GM18867 (cell line): ENCODE measurements at regions not wholly inside any gene's neighbourhood (a gene's known extent, or its start where the extent isn't known, plus 50 kb on each side); places are given as distances from the start of the nearest gene placed in this dataset.

Experiments
- ATAC-seq: cut with Tn5 transposase; IDR thresholded peaks from one replicate; pipeline ENCODE4 v1.9.1; 2021; ENCODE audit warnings: mild to moderate bottlenecking, moderate library complexity; ENCODE audit not compliant: unreplicated experiment

GRCh38 chr5:41670854-41671479, 160.6 kb upstream of the PLCXD3 start:
- ATAC-seq, result no peak

GRCh38 chr5:41670216-41670615, 159.8 kb upstream of the PLCXD3 start:
- no peak for ATAC-seq

DNA sequence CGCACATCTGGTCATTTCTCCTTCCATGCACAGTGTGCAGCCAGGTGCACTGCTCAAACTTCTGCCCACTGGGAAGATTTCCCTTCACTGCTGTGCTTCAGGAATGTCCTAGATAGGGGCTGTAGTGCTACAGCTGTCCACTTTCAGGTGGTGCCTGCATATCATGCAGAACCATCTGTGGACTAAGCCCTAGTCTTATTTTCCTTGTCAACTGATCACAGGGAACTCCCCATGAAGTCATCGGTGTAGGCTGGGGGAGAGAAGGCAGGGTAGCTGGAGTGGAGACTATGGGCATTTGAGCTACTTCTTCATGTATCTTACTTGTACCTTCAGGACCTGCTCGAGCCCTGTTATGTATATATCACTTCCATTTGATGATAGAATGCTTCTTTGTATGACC, 150.9 kb upstream of the PLCXD3 start:
- no peak for ATAC-seq

- no peak for ATAC-seq
These were observed 146.2 kb upstream of the PLCXD3 start for GRCh38 chr5:41656597-41656996.

- no peak for ATAC-seq
These were observed 139.7 kb upstream of the PLCXD3 start for GRCh38 chr5:41650131-41650530.

GRCh38 chr5:41649659-41650058, 139.3 kb upstream of the PLCXD3 start:
- no peak for ATAC-seq

DNA sequence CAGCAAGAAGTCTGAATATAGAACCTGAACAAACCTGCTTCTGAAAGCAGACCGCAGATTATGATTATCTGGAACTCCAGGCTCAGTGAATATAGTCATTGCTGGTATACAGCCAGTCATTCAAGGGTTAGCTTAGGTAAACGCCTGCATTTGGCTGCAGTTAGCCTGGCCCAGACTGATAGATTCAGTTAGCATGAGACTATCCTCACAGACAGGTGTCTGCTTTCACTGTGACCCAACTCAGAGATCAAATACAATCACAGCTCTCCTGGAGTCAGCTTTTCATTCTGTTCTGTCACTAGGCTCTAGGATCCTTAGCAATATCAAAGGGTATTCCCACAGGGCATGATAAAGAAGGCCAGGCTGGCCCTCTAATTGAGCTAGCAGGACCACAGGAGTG, 138.6 kb upstream of the PLCXD3 start:
- ATAC-seq, result no peak

GRCh38 chr5:41641621-41642020, 131.2 kb upstream of the PLCXD3 start:
- no peak for ATAC-seq

DNA sequence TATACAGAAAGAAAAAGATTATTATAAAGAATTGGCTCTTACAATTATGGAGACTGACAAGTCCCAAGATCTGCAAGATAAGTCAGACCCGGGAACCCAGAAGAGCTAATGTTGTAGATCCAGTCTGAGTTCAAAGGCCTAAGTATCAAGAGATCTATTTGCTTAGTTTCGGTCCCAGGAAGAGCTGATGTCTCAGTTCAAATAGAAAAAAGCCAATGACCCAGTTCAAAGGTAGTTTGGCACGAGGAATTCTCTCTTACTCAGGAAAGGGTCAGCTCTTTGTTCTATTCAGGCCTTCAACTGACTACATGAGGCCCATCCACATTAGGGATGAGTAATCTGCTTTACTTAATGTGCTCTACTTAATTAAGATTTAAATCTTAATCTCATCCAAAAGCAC, 128.3 kb upstream of the PLCXD3 start:
- no peak for ATAC-seq

DNA sequence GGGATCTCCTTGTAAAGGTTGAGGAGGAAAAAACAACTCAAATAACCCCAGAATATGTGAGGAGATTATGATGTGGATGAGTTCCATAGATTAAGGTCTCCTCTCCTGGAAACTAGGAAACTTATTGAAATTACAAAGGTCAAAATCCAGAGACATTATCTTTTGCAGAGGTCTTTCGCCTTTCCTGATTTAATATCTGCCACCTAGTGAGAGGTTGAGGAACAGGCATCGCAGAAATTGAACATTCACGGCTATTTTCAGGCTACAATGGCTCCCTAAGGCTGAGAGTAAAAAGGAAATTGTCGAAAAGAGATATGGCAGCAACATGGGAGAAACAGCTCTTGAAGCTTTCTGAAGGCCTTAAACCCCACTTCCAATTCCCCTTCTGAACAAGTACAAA, 127.5 kb upstream of the PLCXD3 start:
- no peak for ATAC-seq

DNA sequence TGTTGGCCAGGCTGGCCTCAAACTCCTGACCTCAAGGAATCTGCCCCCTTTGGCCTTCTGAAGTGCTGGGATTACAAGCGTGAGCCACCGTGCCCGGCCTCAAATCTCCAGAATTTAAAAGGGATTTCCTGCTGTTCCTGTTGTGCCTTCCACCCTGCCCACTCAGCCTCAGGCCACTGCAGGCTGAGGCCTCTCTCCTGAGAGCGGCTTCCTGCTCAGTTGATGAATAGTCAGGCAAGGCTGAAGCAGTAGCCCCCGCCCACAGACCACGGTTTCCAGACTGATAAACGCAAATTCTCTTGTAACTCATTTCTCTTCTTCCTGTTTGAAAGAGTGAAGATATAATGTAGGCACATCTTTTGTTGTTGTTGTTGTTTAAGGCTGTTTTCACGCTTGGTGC, 127.0 kb upstream of the PLCXD3 start:
- ATAC-seq, result no peak

DNA sequence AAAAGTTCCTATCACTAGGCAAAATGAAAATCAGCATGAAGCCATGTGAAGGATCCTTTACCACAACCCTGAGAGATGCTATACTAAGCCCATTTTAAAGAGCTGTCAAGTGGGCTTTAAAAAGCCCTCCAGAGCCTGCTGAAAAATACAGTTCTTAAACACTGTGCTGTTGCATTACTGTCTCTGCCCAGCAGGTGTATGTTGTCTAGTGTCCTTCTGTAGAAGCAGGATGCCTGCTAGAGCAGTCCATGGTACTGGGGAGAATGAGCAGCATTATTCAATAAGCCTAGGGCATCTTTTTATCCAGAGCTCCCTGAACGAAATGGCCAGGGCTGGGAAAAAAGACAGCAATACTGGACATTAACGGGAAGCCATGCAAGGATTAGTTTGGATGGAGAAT, 126.2 kb upstream of the PLCXD3 start:
- ATAC-seq, result peak; percentile 90

GRCh38 chr5:41629897-41630296, 119.5 kb upstream of the PLCXD3 start:
- no peak for ATAC-seq

DNA sequence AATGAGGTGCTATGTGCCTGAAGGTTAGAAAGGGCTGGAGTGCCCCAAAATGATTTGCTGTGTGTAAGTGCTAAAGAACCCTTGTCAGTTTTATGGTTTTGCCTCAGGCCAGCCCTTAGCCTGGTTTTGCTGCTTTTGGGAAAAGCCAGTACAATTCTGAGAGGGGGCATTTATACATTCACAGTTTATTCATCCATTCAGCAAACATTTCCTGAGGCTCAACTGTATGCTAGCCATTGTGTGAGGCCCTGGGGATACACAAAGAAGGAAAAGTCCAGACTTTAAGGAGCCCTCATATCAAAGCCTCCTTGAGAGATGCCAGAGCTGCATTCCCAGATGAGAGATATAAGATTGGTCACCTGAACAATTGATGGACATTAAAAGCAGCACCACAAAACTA, 115.2 kb upstream of the PLCXD3 start:
- no peak for ATAC-seq

DNA sequence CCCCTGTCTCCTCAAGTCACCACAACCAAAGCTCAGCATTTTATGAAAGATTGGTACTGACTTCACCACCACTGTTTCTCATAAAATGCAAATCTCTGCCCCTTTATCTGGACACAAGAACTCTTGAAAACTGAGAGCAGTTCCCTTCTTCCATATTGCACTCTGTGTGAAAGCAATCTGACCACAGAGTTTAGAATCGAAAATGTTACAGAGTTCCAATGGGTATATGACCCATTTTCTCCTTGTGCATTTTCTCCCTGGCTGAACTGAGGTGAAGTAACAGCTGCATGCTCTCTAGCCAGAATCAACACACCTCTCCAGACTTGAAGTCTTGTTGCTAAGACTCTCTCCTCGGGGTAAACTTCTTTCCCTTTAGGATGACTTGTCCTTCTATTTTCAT, 111.0 kb upstream of the PLCXD3 start:
- ATAC-seq, result no peak

DNA sequence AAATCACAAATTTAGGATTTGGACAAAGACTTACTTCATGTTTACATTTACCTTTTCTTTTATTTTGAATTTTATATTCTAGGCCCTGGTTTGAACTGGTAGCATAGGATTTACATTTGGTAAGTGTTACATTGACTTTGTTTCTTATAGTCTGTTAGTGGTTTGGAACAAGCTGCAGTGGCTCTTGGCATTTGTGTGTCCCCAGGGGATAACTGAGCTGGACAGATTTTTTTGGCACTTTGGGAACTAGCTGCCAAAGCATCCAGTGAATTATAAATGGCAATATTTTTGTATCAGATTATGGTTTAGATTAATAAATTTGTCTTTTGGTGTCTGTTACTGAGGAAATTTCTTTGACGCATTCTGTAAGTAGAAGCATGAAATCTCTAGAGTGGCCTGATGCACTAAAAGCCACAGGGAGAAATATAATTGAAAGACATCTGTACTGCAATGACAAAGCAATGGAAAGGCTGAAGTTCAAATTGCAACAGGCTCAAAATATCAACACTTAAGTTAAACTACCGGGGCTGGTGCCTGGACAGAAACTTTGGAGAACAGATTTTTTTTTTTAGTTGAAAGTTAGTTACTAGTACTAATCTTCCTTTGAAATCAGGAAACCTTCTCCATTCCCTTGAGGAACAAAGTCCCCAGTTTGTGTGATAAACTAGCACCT, 107.6 kb upstream of the PLCXD3 start:
- no peak for ATAC-seq

DNA sequence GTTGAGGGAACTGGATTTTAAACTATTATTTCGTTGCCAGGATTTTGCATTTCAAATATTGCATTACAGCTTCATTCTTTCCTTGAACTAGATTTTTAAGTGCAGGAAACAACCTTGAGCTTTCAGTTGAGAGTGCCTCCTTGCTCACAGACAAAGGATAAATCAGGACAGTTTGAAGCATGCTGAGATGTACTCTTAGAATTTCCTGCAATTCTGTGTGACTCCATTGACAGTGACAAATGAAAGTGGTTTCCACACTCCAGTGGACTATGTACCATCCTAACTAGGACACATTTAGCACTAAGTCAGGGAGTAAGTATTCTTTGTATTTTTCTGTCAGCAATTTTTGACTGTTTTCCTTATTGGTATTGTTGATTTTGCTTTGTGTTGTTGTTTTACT, 100.0 kb upstream of the PLCXD3 start:
- ATAC-seq, result no peak

- ATAC-seq, result no peak
These were observed 90.3 kb upstream of the PLCXD3 start for GRCh38 chr5:41600731-41601130.

- ATAC-seq, result no peak
These were observed 87.6 kb upstream of the PLCXD3 start for GRCh38 chr5:41598011-41598410.

- no peak for ATAC-seq
These were observed 77.3 kb upstream of the PLCXD3 start for GRCh38 chr5:41587668-41588067.

DNA sequence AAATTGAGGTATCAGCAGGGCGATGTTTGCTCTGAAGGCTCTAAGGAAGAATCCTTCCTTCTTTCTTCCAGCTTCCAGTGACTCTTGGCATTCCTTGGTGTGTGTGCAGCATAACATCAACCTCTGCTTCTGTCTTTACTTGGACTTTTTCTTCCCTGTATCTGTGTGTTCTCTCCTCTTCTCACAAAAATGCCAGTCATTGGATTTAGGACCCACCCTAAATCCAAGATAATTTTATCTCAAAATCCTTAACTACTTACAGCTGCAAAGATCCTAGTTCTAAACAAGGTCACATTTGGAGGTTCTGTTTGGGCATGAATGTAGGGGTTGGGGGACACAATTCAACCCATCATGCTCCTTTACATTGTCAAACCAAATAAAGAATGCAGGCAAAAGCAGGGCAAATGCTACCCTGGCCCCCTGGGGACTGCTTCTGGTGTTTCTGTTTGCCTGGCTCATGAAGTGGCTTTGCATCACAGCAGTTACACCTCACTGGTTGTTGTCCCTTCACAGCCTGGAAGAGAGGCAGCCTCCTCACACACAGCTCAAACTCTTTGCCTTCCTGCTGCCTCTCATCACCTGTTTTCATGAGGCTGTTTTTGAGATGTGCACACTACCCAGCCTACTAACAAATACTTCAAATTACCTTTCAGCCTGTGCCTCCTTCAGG, 64.8 kb upstream of the PLCXD3 start:
- ATAC-seq, result no peak

GRCh38 chr5:41574391-41574790, 64.0 kb upstream of the PLCXD3 start:
- no peak for ATAC-seq
